ENCODE measurements at regions not wholly inside any gene's neighbourhood (a gene's known extent, or its start where the extent isn't known, plus 50 kb on each side); places are given as distances from the start of the nearest gene placed in this dataset.

GRCh38 chr10:125554016-125554703, 128.8 kb downstream of the TEX36 start:
- H3K4me3 ChIP-seq (ENCODE audit: low read depth, low read length) = no peak overlapping the region
- no peak for TF ChIP-seq CTCF (IDR thresholded peaks at IDR 0.05; ENCODE audit: insufficient read depth, low read length, poor library complexity, severe bottlenecking)
- H3K27me3 ChIP-seq (ENCODE audit: control insufficient read depth, insufficient read depth, low read length) = peaks cover 3% of the 10 kb centered on the region
- no peaks in the 10 kb centered on the region for H3K36me3 ChIP-seq (ENCODE audit: control insufficient read depth, insufficient read depth, low read length)
- no peak for DNase-seq (ENCODE audit: low read depth)

- no peaks in the 10 kb centered on the region for H3K36me3 ChIP-seq (ENCODE audit: control insufficient read depth, insufficient read depth, low read length)
- TF ChIP-seq CTCF (IDR thresholded peaks at IDR 0.05; ENCODE audit: insufficient read depth, low read length, poor library complexity, severe bottlenecking) = no peak
- peaks cover 3% of the 10 kb centered on the region for H3K27me3 ChIP-seq (ENCODE audit: control insufficient read depth, insufficient read depth, low read length)
- DNase-seq (ENCODE audit: low read depth) = no peak
- no peak overlapping the region for H3K4me3 ChIP-seq (ENCODE audit: low read depth, low read length)
Measured at GRCh38 chr10:125553091-125553490, 129.9 kb downstream of the TEX36 start.

DNA sequence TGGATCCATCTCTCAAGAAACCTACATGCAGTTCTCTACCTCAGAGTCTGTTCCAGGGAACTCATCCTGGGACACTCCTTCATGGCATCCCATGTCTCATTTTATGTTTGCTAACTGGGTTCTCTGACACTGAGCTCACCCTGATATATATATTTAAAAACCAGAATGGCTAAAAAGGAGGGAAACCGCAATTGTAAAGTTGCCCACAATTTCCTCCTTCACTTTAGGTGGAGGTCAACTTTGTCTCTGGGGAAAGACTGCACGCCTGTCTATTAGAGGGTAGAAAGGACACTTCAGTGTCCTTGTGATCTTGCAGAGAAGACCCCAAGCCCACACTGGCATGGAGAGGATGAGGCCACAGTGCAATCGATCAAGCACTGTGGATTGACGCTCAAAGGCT, 131.7 kb downstream of the TEX36 start:
- Histone ChIP-seq H3K36me3 (ENCODE audit: control insufficient read depth, insufficient read depth, low read length) (no peaks in the 10 kb centered on the region), H3K4me3 (ENCODE audit: low read depth, low read length) (no peak overlapping the region), H3K27me3 (ENCODE audit: control insufficient read depth, insufficient read depth, low read length) (peaks cover 2% of the 10 kb centered on the region)
- TF ChIP-seq CTCF (IDR thresholded peaks at IDR 0.05; ENCODE audit: insufficient read depth, low read length, poor library complexity, severe bottlenecking) = no peak
- DNase-seq (ENCODE audit: low read depth) = no peak

DNA sequence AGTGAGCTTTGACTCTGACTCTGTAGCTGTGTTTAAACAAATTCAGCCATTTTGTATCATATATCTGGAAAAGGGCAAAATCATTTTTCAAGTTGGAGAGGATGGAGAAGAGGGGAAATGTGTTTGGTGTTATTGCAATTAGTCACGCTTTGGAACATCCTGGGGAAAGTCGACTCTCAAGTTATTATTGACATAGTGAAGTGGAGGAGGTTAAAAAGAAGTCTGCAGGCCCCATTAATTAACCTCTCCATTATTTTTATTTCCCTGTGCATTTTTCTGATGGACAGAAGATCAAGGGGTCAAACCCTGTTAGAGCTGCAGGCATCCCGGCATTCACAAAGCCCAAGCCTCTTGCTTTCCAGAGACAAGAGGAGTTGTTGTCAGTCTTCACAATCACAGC, 132.6 kb downstream of the TEX36 start:
- DNase-seq (ENCODE audit: low read depth) = no peak

DNA sequence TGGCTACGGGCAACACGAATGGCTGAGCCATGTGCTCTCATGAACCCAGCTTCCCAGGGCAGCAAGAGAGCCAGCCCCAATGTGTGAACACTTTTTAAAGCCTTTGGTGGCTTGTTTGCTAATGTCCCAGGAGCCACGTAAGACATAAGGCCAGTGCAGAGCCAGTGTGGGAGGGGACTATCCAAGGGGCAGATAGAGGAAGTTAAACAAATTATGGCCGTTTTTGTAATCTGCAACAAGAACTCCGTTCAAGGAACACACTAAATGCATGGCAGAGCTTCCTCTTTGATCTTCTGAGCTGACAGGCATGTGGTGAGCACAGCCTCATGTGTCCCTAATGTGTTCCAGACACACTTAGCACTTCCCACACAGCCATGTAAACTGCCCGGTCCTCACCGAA, 133.3 kb downstream of the TEX36 start:
- Histone ChIP-seq H3K36me3 (ENCODE audit: control insufficient read depth, insufficient read depth, low read length) (no peaks in the 10 kb centered on the region), H3K27me3 (ENCODE audit: control insufficient read depth, insufficient read depth, low read length) (peaks cover 7% of the 10 kb centered on the region), H3K4me3 (ENCODE audit: low read depth, low read length) (no peak overlapping the region)
- no peak for TF ChIP-seq CTCF (IDR thresholded peaks at IDR 0.05; ENCODE audit: insufficient read depth, low read length, poor library complexity, severe bottlenecking)
- no peak for DNase-seq (ENCODE audit: low read depth)

More for the DNA sequence above, 132.6 kb downstream of the TEX36 start:
- Histone ChIP-seq H3K36me3 (ENCODE audit: control insufficient read depth, insufficient read depth, low read length) (no peaks in the 10 kb centered on the region), H3K27me3 (ENCODE audit: control insufficient read depth, insufficient read depth, low read length) (peaks cover 7% of the 10 kb centered on the region), H3K4me3 (ENCODE audit: low read depth, low read length) (no peak overlapping the region)
- no peak for TF ChIP-seq CTCF (IDR thresholded peaks at IDR 0.05; ENCODE audit: insufficient read depth, low read length, poor library complexity, severe bottlenecking)

DNA sequence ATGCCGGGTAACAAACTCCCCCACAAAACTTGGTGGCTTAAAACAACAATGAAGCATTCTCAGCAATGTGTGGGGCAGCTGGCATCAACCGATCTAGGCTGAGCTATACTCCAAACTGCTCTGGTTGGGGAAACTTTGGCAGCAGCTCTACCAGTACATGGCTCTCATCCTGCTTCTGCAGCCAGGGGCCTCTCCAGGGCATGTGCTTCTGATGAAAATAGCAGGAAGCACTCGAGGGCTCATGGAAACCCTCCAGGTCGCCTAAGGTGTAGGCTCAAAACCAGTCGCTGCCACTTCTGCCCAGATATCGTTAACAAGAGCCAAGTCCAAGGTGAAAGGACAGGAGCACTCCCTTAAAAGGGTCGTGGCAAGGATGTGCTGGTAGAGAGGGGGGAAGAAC, 134.1 kb downstream of the TEX36 start:
- TF ChIP-seq CTCF (IDR thresholded peaks at IDR 0.05; ENCODE audit: insufficient read depth, low read length, poor library complexity, severe bottlenecking) = no peak
- Histone ChIP-seq H3K4me3 (ENCODE audit: low read depth, low read length) (no peak overlapping the region), H3K36me3 (ENCODE audit: control insufficient read depth, insufficient read depth, low read length) (no peaks in the 10 kb centered on the region), H3K27me3 (ENCODE audit: control insufficient read depth, insufficient read depth, low read length) (peaks cover 9% of the 10 kb centered on the region)
- DNase-seq (ENCODE audit: low read depth) = no peak

All from kidney epithelial cell (primary cell).